ENCODE measurements at regions not wholly inside any gene's neighbourhood (a gene's known extent, or its start where the extent isn't known, plus 50 kb on each side); places are given as distances from the start of the nearest gene placed in this dataset.

- Mint-ChIP-seq H3K27ac (no peak overlapping the region), H3K4me3 (no peak overlapping the region), H3K27me3 (ENCODE audit: insufficient read depth, low read depth, poor library complexity) (no peaks in the 10 kb centered on the region), H3K36me3 (ENCODE audit: low read depth) (peaks cover 37% of the 10 kb centered on the region), H3K9me3 (peaks cover 99% of the 10 kb centered on the region), H3K4me1 (no peaks in the 10 kb centered on the region)
- Histone ChIP-seq H3K4me2 (no peak overlapping the region), H3K36me3 (ENCODE audit: insufficient read depth) (no peaks in the 10 kb centered on the region), H3F3A (replicated peaks; ENCODE audit: low read depth) (no peaks in the 10 kb centered on the region), H2AFZ (no peak overlapping the region), H3K79me2 (replicated peaks; ENCODE audit: insufficient read depth) (no peaks in the 10 kb centered on the region), H3K4me3 (no peak overlapping the region), H3K4me1 (ENCODE audit: insufficient read depth) (no peaks in the 10 kb centered on the region), H3K9me2 (ENCODE audit: insufficient read depth) (no peaks in the 10 kb centered on the region), H4K20me1 (replicated peaks; ENCODE audit: insufficient read depth) (no peaks in the 10 kb centered on the region), H3K27ac (ENCODE audit: low read depth) (no peak overlapping the region), H3K27me3 (ENCODE audit: insufficient read depth) (no peaks in the 10 kb centered on the region)
- DNase-seq (ENCODE audit: low spot score) (no peak), ATAC-seq (no peak)
- no peak for TF ChIP-seq ZNF331 (CRISPR knock-in tag; IDR thresholded peaks at IDR 0.05; ENCODE audit: low read depth)
- no peak for TF ChIP-seq ETS1 (IDR thresholded peaks at IDR 0.05)
- no peak for TF ChIP-seq REST (IDR thresholded peaks at IDR 0.05; ENCODE audit: unreplicated experiment)
- TF ChIP-seq ZNF114 (CRISPR knock-in tag; IDR thresholded peaks at IDR 0.05): no peak
- no peak for TF ChIP-seq CTCF (conservative IDR thresholded peaks at IDR 0.05; ENCODE audit: low read depth in 2 of 2)
- no peak for TF ChIP-seq CREB1 (CRISPR knock-in tag; IDR thresholded peaks at IDR 0.05; ENCODE audit: low read depth)
- TF ChIP-seq EZH2phosphoT487 (IDR thresholded peaks at IDR 0.05; ENCODE audit: unreplicated experiment): no peak
- no peak for TF ChIP-seq EZH2 (IDR thresholded peaks at IDR 0.05; ENCODE audit: low read depth, unreplicated experiment)
- no peak for TF ChIP-seq POLR2AphosphoS5 (IDR thresholded peaks at IDR 0.05; ENCODE audit: low read depth)
- no peak for TF ChIP-seq STAT1 (IDR thresholded peaks at IDR 0.05; ENCODE audit: unreplicated experiment)
- no peak for TF ChIP-seq JUNB (IDR thresholded peaks at IDR 0.05; ENCODE audit: unreplicated experiment)
- no peak for TF ChIP-seq NANOG (IDR thresholded peaks at IDR 0.05; ENCODE audit: borderline replicate concordance)
- TF ChIP-seq ZNF462 (CRISPR knock-in tag; IDR thresholded peaks at IDR 0.05): no peak
Measured at GRCh38 chr12:126076515-126076914, 1011.3 kb downstream of the AACS start.
